Endometrium (tissue), 2 donors: ENCODE measurements at regions not wholly inside any gene's neighbourhood (a gene's known extent, or its start where the extent isn't known, plus 50 kb on each side); places are given as distances from the start of the nearest gene placed in this dataset.
A peak's percentile ranks its signal among the peaks of the same experiment; 100 is the strongest.

Source experiments
- FAIRE-seq: peaks from 2 replicates; lab custom pipeline; 2012; peaks lifted over from hg19 to GRCh38; lab: Jason Lieb, UNC
- donor health status: control.
- donor health status: control.

DNA sequence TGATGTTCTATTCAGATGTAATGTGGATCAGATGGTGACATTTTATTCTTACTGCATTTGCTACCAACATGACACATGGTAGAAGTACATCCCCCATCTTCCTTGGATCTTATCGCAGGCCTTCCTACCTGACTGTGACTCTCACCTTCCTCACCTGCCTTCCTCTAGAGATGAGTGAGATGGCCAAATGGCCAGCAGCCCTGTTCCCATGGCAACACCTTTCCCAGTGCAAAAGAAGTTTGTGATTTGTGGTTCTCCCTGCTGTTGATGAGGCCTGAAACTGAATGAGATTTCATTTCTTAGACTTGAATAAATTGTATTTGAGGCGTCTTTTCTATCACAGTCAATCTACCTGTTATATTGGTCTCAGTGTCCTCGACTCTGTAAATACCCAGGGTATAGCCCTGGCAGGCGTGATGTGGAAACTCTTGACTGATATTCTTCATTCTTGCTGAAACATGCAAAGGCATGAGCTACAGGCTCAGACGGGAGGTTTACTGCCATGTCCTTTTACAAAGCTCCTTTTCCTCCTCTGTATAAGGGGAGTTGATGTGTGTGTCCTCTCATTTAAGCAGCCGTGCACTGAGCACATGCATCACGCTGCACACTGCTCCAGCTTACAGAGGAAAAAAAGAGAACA lies 440.7 kb upstream of the AKR1E2 start:
- FAIRE-seq: no peak

DNA sequence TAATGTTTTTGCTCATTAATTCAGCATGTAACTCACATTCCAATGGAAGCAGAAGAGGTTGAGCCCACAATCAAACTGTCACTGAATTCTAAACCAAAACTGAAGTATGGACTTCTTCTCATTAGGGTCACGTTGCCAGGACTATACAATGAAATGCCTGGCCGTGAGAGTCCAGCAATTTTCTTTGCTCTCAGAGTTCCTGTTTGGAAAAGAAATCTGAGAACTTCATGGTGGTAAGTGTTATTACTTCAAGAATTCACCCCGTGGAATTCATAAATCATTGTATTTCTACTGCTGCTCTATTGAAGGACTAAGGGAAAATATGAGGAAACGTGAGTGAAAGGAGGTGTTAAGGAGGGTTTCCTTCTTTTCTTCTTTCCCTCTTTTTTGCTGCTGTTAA lies 441.8 kb upstream of the AKR1E2 start:
- no peak for FAIRE-seq

DNA sequence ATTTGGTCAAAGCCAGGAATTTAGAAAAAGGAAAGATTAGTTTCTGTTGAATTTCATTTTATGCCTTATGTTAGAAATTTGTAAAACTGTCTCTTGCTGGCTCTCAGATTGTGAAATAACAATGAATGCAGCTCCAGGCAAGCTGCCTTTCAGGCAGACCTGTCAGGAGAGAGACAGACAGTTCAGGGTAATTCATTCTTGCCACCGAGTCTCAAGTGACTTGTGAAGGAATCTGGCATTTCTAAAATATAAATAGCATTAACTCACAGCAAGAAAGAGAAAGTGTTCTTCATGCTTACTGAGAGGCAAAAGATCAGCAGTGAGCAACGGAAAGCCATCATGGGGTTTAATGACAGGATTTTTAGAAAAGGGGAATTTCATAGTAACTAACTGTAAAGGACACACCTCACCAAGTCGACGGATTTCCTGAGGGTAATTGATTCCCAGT lies 442.3 kb upstream of the AKR1E2 start:
- no peak for FAIRE-seq

DNA sequence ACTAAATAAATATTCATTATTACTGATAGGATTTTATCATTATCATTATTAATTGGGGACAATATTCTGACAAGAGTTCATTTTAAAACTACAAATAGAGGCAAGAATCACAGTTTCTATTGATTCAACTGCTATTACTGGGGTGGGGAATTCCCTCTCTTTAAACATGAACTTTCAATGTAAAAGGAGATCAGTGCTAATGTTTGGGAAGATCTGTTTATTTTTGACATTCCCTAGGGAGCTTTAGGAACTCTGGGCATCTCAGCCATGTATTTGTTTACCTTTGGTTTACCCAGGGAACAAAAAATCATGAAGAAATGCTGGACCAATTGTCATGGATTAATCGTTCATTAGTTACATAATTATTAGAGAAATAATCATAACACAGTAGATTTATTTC lies 443.2 kb upstream of the AKR1E2 start:
- FAIRE-seq: no peak

DNA sequence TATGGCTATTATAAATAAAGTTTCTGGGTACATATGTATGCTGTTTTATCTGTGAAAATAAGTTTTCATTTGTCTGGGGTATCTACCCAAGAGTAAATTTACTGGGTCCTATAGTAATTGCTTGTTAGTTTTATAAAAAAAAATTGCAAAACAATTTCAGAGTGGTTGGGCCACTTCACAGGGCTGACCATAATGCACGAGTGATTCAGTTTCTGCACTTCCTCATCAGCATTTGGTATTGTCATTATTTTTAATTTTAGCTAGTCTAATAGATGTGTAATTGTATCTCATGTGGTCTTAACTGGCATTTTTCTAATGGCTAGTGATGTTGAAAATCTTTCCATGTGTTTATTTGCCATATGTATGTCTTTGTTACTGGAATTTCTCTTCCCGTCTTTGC lies 452.4 kb upstream of the AKR1E2 start:
- FAIRE-seq: no peak

DNA sequence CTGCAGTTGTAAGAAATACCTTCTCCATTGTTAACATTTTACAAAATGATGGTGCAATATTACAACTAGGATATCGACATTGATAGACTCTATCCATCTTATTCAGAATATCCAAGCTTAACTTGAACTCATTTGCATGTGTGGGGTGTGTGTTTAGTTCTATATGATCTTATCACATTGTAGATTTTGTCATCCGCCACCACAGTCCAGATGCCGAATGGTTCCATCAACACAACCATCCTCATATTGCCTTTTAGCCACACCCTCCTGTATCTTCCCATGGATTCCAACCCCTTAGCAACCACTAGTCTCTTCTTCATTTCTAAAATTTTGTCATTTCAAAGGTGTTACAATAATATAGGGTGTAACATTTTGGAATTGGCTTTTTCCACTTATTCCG lies 452.9 kb upstream of the AKR1E2 start:
- FAIRE-seq: no peak

- peak; percentile 99 for FAIRE-seq
Observed at GRCh38 chr10:4372601-4373000, 453.4 kb upstream of the AKR1E2 start.

GRCh38 chr10:4371691-4372295 lies 454.2 kb upstream of the AKR1E2 start:
- FAIRE-seq: no peak

DNA sequence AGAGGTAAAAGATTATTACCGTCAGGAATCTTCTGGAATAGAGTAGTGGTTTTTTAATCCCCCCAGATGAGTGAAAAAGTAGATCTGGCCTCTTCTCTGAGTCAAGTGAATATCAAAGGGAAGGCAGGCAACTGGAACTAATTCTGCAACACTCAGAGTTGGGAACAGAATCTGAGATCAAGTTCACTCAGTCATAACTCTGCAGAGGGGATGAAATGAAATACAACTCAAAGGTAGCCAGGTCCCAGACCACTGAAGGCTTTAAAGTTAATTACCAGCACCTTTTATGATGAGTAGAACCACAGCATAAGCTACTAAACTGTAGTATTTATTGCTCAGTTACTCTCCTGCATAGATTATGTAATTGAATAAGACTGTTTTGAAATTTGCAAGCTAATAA lies 455.6 kb upstream of the AKR1E2 start:
- no peak for FAIRE-seq

GRCh38 chr10:4361581-4361980 lies 464.4 kb upstream of the AKR1E2 start:
- FAIRE-seq: no peak

- FAIRE-seq: no peak
Observed at GRCh38 chr10:4359003-4359402, 467.0 kb upstream of the AKR1E2 start.

- no peak for FAIRE-seq
Observed at GRCh38 chr10:4357911-4358310, 468.1 kb upstream of the AKR1E2 start.

GRCh38 chr10:4355350-4355749 lies 470.7 kb upstream of the AKR1E2 start:
- no peak for FAIRE-seq

GRCh38 chr10:4354382-4354812 lies 471.6 kb upstream of the AKR1E2 start:
- no peak for FAIRE-seq

GRCh38 chr10:4353964-4354363 lies 472.0 kb upstream of the AKR1E2 start:
- FAIRE-seq: no peak

DNA sequence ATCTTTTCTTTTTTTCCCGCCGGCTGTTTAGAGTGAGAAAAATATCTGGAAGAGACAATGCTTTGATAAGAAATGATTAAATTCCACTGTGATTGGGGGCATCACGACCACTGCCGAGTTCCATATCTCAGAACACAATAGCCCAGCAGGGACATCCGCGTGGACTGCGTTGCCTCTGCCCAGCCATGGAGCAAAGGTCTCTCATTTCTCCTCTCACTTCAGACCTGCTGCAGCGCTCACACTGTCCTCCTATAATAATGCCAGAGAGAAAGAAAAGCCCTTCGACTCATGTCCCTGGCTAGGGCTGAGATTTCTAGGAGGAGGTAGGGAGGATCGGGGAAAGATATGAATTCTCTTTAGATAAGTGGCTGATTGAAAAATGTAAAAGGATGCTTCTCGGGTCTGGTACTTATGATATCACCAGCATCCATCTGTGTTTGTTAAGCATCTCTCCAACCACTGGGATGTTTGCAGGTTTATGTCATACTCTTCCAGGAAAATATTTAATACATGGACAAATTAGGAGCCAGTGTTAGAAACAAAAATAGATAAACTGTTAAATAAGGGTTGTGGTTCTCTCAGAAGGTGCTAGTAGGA lies 472.9 kb upstream of the AKR1E2 start:
- no peak for FAIRE-seq

GRCh38 chr10:4352414-4352961 lies 473.5 kb upstream of the AKR1E2 start:
- no peak for FAIRE-seq

DNA sequence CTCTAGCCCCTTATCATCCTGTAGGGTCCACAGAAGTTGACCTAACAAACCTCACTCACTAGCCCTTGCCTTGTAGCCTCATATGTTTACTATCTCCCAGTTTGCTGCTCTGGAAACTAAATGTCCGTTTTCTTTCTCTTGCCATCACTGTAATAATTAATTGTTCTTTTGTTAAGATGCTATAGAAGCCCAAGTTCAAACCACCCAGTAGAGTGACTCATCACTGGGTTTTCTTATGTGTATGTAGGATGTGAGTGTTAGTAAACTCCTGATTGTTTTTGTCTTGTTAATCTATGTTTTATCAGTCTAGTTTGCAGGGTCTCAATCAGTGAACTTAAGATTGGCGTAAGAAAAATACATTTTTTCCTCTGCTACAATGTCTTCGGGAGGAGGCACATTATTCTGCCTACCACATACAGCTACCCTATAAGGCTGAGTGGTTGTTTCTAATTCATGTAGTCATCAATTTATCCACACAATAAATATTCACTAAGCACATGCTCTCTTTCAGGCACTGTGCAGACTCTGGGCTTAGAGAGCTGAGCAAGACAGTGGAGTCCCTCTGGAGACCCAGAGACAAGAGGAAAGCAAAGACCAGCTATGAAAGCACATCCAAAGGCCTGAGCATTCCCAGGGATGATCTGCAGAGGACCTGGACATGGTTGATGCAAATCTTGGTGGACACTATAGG lies 474.1 kb upstream of the AKR1E2 start:
- FAIRE-seq: no peak

- FAIRE-seq: no peak
Observed at GRCh38 chr10:4347397-4347796, 478.6 kb upstream of the AKR1E2 start.

DNA sequence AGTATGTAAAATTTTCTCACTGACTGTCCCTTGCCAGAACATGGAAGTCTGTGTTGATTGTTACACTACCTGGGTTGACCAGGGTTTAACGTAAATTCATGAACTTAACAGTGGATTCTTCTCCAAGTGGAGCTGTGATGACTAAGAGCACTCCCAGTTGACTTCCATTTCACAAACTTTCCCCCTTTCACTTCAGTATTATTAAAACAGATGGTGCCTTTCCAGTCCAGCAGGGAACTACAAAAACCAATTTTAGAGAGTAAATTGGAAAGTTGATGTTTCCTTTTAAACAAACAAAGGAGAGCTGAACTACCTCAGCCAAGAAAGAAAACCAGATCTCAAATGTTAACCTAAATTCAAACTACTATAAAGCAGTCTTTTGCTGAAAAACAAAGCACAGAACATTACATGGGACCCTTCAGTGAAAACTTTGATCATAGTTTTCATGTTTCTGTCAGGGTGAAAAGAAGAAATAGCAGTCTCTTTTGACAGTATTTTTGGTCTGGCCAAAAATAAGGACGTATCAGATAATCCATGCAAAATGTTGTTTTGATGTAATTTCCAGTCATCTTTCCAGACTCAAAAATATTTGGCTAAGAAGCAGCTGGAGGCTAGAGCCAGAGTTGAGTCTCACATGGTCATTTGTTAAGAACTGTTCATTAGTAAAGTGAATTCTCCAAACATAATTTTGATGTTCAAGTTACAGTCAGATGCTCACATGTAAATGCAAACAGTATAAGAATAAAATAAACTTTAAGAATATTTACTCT lies 479.9 kb upstream of the AKR1E2 start:
- no peak for FAIRE-seq

DNA sequence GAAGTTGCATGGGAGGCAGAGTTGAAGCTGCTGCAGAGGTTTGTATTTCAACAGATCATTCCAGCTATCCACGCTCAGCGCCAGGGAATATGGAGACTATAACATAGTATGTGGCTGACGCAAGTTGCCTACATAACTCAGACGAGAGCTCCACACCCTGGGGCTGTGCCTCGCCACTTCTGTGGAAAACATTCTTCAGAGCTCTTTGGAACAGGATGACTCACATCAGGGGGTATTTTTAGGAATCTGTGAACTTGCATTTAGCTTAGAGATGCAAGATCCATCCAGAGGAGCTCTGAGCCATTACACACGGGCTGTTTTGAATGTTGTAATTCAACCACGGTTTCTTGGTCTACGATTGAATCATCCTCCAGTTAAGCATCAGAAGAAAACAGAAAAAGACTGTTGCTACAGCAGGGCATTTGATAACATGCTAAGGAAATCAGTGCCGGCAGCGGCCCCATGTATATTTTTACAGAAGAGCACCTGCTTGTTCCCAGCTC lies 481.5 kb upstream of the AKR1E2 start:
- no peak for FAIRE-seq

DNA sequence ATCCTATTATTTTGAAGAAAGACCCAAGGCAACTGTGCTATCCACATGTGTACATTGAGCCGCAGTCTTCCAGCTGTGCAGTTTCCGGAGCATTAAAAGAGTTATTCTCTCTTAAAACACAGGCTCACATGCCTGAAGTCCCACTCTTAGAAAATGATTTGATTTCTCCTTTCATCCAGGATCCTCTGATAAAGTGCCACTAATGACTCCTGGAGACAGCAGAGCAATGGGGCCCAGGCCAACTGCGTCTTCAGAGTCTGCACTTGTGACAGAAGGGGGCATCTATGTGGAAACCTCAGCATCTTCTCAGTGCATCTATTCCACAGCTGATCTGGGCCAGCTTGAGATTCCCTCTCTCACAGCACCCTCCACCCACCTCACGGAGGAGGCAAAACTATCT lies 482.1 kb upstream of the AKR1E2 start:
- FAIRE-seq: no peak
